SK-N-SH (cell line): ENCODE measurements at regions not wholly inside any gene's neighbourhood (a gene's known extent, or its start where the extent isn't known, plus 50 kb on each side); places are given as distances from the start of the nearest gene placed in this dataset.

Experiments used
- CTCF ChIP-seq: fragments of 200-600 bp; sonication (generic); IDR thresholded peaks from 2 replicates; pipeline ENCODE4 v1.6.1; 2017; ENCODE audit warnings: antibody characterized with exemption, mild to moderate bottlenecking, moderate library complexity
- GATA2 ChIP-seq: sonication (generic); formaldehyde crosslinking; IDR thresholded peaks from 2 replicates; pipeline ENCODE4 v1.5.0; 2020; ENCODE audit warnings: mild to moderate bottlenecking, missing genetic modification reagents
- MAX ChIP-seq: IDR thresholded peaks from 2 replicates; pipeline ENCODE4 v1.4.0; 2012; ENCODE audit warnings: low read depth
- TAF1 ChIP-seq: IDR thresholded peaks from 2 replicates; pipeline ENCODE4 v1.6.1; 2012; ENCODE audit warnings: low read depth, mild to moderate bottlenecking, low read length, moderate library complexity, borderline replicate concordance
- USF2 ChIP-seq: fragments of 150-350 bp; IDR thresholded peaks from 2 replicates; pipeline ENCODE4 v1.6.1; 2017; ENCODE audit warnings: antibody characterized with exemption, low read length, low read depth, borderline replicate concordance

GRCh38 chr2:125643128-125643527, 1012.8 kb upstream of the GYPC start:
- no peak for TF ChIP-seq USF2
- TF ChIP-seq CTCF: no peak
- TF ChIP-seq GATA2 (CRISPR knock-in tag): no peak
- TF ChIP-seq TAF1: no peak
- TF ChIP-seq MAX: no peak
